Fibroblast of lung (primary cell): ENCODE measurements at regions not wholly inside any gene's neighbourhood (a gene's known extent, or its start where the extent isn't known, plus 50 kb on each side); places are given as distances from the start of the nearest gene placed in this dataset.

ENCODE experiments used
- EZH2 ChIP-seq: IDR thresholded peaks from 2 replicates; pipeline ENCODE4 v1.5.1; 2012; ENCODE audit warnings: low read length, control low read depth, mild to moderate bottlenecking; ENCODE audit errors: missing control alignments
- TF ChIP-seq, protein P1 (sequence below), 2 donors: IDR thresholded peaks in 1 of 2; conservative IDR thresholded peaks in 1 of 2; 1 replicate in 1 of 2; 2 replicates in 1 of 2; pipeline ENCODE4 v1.5.1; 2011 to 2012; ENCODE audit warnings: low read length in 2 of 2, control low read depth in 1 of 2, inconsistent platforms in 1 of 2, low read depth in 1 of 2, mild to moderate bottlenecking in 1 of 2

DNA sequence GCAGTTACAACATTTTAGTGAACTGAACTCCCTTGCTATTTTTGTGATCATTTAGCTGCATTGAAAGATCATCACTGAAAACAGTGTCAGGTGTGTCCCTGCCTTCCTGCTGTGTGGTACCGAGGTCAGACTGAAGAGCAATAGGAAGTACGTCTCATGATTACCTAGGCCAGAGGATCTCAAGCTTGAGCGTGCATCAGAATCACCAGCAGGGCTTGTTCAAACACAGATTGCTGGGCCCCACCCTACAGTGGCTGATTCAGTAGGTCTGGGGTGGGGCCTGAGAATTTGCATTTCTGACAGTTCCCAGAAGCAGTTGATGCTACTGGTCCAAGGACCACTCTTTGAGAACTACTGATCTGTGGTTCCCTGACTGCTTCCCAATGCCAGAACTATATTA is 159.6 kb downstream of the ACTL7B start:
- TF ChIP-seq, protein P1, sequence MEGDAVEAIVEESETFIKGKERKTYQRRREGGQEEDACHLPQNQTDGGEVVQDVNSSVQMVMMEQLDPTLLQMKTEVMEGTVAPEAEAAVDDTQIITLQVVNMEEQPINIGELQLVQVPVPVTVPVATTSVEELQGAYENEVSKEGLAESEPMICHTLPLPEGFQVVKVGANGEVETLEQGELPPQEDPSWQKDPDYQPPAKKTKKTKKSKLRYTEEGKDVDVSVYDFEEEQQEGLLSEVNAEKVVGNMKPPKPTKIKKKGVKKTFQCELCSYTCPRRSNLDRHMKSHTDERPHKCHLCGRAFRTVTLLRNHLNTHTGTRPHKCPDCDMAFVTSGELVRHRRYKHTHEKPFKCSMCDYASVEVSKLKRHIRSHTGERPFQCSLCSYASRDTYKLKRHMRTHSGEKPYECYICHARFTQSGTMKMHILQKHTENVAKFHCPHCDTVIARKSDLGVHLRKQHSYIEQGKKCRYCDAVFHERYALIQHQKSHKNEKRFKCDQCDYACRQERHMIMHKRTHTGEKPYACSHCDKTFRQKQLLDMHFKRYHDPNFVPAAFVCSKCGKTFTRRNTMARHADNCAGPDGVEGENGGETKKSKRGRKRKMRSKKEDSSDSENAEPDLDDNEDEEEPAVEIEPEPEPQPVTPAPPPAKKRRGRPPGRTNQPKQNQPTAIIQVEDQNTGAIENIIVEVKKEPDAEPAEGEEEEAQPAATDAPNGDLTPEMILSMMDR (conservative IDR thresholded peaks at IDR 0.05 in 1 of 2, IDR thresholded peaks at IDR 0.05 in 1 of 2; ENCODE audit: low read depth in 1 of 2, low read length in 2 of 2), result no peak
- TF ChIP-seq EZH2, result no peak
